ENCODE measurements at regions not wholly inside any gene's neighbourhood (a gene's known extent, or its start where the extent isn't known, plus 50 kb on each side); places are given as distances from the start of the nearest gene placed in this dataset.

GRCh38 chr14:58899317-58899713 is 261.6 kb downstream of the DACT1 start:
- DNase-seq (ENCODE audit: low spot score) = no peak
- TF ChIP-seq, protein P1, sequence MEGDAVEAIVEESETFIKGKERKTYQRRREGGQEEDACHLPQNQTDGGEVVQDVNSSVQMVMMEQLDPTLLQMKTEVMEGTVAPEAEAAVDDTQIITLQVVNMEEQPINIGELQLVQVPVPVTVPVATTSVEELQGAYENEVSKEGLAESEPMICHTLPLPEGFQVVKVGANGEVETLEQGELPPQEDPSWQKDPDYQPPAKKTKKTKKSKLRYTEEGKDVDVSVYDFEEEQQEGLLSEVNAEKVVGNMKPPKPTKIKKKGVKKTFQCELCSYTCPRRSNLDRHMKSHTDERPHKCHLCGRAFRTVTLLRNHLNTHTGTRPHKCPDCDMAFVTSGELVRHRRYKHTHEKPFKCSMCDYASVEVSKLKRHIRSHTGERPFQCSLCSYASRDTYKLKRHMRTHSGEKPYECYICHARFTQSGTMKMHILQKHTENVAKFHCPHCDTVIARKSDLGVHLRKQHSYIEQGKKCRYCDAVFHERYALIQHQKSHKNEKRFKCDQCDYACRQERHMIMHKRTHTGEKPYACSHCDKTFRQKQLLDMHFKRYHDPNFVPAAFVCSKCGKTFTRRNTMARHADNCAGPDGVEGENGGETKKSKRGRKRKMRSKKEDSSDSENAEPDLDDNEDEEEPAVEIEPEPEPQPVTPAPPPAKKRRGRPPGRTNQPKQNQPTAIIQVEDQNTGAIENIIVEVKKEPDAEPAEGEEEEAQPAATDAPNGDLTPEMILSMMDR (IDR thresholded peaks at IDR 0.05) = no peak
- ATAC-seq (ENCODE audit: low FRiP score) = no peak

DNA sequence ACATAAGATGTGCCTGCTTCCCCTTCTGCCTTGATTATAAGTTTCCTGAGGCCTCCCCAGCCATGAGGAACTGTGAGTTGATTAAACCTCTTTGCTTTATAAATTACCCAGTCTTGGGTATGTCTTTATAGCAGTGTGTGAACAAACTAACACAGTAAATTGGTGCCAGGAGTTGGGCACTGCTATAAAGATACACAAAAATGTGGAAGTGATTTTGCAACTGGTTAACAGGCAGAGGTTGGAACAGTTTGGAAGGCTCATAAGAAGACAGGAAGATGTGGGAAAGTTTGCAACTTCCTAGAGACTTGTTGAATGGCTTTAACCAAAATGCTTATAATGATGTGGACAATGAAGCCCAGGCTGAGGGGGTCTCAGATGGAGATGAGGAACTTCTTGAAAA is 264.1 kb downstream of the DACT1 start:
- TF ChIP-seq, protein P1 (IDR thresholded peaks at IDR 0.05) = no peak

DNA sequence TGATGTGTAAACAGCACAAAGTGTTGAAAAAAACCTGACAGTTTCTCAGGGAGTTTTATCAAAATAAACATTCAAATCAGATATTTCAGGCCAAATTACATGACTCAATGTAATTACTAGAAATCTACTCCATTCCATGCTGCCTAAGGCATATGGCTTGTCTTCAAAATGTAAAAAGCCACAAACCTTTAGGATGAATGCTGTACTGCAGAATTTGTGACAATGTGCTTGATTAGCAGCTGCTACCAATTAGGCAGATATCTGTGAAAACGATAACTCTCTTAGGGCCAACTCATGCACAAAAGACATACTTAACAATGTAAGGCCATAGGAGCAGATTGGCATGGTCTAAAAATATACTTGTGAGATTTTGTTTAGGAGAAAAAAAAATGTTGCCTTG is 267.0 kb downstream of the DACT1 start:
- ATAC-seq (ENCODE audit: low FRiP score) (no peak), DNase-seq (ENCODE audit: low spot score) (no peak)
- TF ChIP-seq, protein P1 (IDR thresholded peaks at IDR 0.05) = no peak

More for the DNA sequence above, 264.1 kb downstream of the DACT1 start:
- DNase-seq (ENCODE audit: low spot score) (no peak), ATAC-seq (ENCODE audit: low FRiP score) (no peak)

DNA sequence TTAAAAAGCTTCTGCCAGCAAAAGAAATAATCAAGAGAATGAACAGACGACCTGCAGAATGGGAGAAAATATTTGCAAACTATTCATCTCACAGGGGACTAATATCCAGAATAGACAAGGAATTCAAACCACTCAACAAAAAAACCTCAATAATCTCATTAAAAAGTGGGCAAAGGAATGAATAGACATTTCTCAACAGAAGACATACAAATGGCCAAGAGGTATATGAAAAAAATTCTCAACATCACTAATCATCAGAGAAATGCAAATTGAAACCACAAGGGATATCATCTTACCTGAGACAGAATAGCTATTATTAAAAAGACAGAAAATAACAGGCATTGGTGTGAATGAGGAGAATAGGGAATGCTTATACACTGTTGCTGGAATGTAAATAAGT is 270.0 kb downstream of the DACT1 start:
- DNase-seq (ENCODE audit: low spot score) (no peak), ATAC-seq (ENCODE audit: low FRiP score) (no peak)
- TF ChIP-seq, protein P1 (IDR thresholded peaks at IDR 0.05) = no peak

- TF ChIP-seq, protein P1 (IDR thresholded peaks at IDR 0.05) = no peak
- no peak for ATAC-seq (ENCODE audit: low FRiP score)
- no peak for DNase-seq (ENCODE audit: low spot score)
Measured at GRCh38 chr14:58912287-58912686, 274.5 kb downstream of the DACT1 start.

GRCh38 chr14:58912799-58913432 is 275.2 kb downstream of the DACT1 start:
- no peak for ATAC-seq (ENCODE audit: low FRiP score)
- TF ChIP-seq, protein P1 (IDR thresholded peaks at IDR 0.05) = no peak
- DNase-seq (ENCODE audit: low spot score) = no peak

DNA sequence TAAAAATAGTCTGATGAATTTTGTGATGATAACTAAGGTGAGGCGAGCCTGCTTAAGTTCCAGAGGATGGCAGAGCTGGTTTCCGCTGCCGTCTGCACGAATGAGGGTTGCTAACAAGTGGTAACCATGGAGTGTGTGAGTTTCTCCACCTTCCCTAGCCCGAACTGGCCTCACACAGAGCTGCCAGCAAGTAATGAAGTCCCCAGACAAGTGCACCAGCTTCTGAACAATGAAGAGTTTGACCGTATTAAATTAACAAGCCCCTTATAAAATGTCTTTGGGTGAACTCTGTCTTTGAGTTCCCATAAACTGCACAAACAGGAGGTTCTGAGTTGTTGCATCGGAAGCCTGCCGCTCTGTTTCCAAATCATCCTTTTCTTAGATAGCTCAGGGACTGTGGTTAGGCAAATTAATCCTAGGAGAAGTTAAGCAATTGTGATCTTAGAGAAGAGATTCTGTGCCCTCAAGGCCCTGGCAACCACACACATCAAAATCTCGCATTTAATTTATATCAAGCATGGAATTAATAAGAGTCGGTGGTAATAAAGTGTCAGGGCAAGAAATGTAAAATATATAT is 274.1 kb upstream of the DAAM1 start:
- DNase-seq (ENCODE audit: low spot score) (no peak), ATAC-seq (ENCODE audit: low FRiP score) (no peak)
- TF ChIP-seq, protein P1 (IDR thresholded peaks at IDR 0.05) = no peak

All from omental fat pad (tissue), 3 donors.